DMS 273 (cell line): ENCODE measurements at regions not wholly inside any gene's neighbourhood (a gene's known extent, or its start where the extent isn't known, plus 50 kb on each side); places are given as distances from the start of the nearest gene placed in this dataset.

Source experiments
- DNase-seq: peaks from one replicate; lab custom pipeline; 2025; ENCODE audit not compliant: unreplicated experiment; lab: John Stamatoyannopoulos, UW

DNA sequence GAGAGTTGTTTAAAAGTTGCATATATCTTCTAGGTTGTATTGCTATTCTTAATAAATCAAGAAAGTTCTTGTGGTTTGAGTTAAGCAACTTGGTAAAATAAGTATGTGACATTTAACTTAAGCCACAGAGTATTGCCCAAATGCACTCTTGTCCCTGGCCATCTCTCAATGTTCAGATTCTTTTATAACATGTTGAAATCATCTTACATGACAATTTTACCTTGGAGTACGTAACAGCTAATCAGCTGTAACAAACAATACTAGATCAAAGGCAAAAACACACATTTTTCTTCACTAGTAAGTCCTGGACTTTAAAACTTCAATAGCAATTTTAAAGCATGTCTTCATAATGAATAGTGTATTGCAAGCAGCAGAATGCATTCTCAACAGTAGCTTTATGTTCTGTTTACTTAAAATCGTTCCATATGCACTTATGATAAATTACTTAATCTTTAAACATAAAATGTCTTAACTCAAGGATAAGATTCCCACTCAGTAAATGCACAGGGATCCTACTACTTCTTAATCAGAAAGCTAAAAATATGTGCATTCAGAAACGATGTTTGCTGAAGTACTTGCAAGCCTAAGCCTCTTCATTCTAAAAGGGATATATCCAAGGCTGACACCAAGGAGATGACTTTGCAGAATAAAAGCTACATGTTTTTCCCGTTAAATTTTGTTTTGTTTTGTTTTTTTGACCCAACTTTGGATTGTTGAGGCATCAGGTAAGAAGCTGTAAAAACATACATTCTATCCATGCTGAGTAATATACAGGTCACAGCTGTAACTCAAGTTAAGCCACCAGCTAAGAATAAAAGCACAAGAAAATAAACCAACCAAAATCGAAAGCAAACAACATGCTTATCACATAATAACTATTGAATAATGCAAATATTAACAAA is 86.1 kb upstream of the NFIB start:
- DNase-seq: peak; percentile 28

GRCh38 chr9:14398473-14398872 is 84.5 kb upstream of the NFIB start:
- peak; percentile 67 for DNase-seq

DNA sequence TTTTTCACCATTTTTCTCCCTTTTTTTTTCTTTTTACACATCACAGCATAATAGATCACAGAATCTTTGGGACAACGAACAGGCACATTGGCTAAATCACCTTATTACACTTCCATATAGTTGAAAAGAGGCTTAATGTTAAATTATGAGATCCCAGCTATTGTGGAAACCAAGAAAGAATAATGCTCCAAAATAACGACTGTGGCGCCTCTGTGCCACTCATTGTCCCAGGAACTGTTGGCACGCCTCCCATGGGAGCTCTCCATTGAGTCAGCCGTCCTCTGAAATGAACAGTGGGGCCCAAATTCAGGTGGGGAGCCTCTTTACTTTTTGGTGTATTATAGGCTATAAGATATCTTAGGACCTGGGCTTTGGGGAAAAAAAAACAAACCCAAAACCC is 82.2 kb upstream of the NFIB start:
- DNase-seq: peak; percentile 63

DNA sequence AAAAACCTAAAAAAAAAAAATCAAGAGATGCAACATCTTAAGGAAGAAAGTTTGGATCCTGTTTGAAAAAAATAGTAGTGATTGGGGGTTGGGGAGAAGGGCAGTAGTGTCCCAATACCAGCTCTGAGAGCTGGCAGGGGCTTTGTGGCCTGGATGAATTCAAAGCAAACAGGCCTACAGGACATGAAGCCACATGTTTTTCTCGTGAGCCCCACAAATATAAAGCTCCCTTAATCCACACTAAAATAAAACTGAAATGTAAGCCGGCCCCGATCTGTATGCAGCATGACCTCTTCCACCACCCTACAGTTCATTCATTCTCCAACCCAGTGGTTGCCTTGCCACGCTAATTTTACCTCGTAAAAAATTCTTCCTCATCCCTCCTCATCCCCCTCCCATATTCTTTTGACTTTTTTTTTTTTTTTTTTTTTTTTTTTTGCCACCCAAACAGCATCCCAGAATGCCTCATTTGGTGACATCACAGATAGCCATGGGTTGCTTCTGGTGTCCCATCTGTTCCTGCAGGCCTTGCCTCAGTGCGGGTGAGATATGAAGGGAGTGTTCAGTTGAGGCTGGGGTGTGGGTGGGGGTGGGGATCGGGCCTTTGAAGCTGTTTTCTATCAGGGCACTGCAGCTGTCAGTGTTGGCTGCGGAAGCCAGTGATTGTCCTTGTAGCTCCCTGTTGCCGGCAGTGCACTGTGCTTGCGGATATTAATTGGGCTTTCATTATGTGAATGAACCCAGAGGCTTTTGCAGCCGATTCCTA is 81.6 kb upstream of the NFIB start:
- peak; percentile 96 for DNase-seq

DNA sequence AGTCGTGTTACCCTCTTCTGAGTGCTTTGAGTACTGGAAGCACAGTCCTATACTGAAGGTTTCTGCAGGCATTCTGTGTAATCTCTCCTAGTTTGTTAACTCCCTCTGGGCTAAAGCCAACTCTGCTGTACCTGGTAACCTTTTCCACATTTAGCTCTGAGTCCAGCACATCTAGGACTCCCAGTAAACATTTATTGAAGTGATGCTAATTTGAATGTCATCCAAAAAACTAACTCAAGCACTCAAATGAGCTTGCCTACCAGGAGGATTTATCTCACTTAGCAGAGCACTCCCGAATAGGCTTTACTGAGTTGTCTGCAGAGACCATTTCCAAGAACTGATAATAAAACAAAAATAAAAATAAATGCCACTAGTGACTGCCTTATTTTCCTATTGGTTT is 79.5 kb upstream of the NFIB start:
- DNase-seq: peak; percentile 58

- peak; percentile 37 for DNase-seq
These were observed 77.7 kb upstream of the NFIB start for GRCh38 chr9:14391620-14392019.

- no peak for DNase-seq
These were observed 75.7 kb upstream of the NFIB start for GRCh38 chr9:14389657-14390056.

DNA sequence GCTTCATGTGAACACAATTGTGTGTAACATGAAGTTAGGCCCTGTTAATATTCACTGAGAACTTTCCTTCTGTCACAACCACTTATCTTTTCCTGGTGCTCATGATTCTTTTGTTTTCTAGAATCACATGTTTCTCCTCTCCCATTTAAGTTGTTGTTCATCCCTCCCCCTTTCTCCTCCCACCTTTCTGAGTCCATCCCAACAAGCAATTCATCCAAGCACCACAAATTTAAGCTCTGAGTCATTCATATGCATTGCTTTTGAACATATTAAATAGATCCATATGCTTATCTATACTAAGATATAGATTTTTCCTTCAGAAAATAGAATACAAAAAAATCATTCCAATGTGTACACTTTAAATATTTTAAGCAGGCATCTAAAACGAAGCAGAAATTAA is 75.2 kb upstream of the NFIB start:
- DNase-seq: no peak

GRCh38 chr9:14383773-14384172 is 69.8 kb upstream of the NFIB start:
- no peak for DNase-seq

- DNase-seq: peak; percentile 81
These were observed 69.4 kb upstream of the NFIB start for GRCh38 chr9:14383294-14383693.

GRCh38 chr9:14380061-14380836 is 66.3 kb upstream of the NFIB start:
- peak; percentile 10 for DNase-seq

- DNase-seq: no peak
These were observed 65.3 kb upstream of the NFIB start for GRCh38 chr9:14379280-14379679.

DNA sequence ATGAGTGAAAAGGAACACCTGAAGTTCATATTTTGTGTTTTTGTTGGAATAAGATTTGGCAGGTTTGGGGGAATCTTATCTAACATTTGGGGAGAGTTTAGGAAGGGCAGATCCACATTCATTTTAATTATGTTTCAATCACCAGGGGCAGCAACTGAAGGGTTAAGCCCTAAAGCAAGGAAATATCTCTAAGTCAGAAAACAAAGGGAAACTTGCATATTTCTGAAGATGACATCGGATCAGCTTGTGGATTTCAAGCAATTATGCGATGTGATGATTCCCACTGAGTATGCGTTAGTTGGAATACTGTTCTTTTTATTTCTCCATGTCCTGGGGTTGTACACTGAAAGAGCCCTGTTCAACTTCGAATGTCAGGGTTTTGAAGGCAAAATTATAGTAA is 59.8 kb upstream of the NFIB start:
- no peak for DNase-seq

GRCh38 chr9:14373336-14373666 is 59.4 kb upstream of the NFIB start:
- DNase-seq: no peak

DNA sequence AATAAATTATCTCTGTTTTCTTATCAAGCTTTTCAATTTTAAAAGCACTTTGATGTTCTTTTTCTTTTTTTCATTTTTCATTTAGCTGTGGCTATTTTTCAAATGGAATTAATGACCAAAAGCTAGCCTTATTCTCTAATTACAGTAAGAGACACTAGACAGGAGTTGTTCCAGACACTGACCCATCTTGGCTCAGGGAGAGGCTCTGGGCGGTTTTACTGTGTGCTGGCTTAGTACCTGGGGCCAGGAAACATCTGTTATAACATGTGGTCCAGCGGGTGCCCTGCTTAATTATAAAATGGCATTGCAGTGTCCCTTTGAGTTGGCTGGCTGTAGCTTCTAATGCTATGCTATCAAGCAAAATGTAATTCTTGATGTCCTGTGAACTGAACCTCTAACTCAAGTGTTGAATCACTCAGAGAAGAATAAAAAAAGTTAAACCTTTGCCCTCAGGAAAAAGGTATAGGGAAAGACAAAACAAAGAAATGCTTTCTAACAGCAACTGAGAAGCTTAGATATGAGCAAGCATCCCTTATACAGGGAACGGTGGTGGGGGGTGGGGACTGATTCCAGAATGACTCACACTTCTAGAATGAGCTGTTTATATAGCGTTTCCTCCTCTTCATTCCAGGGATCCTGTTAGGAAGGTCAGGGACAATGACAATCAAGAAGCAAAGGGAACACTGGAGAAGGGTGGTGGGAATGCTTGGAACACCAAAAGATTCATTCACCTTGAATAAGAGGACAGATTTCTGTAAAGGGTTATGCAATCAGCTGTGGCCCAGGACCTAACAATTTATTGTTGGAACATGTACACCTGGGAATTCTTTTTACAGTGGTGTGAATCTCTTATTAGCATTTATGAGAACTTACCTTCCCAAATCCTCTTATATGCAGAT is 58.7 kb upstream of the NFIB start:
- peak; percentile 63 for DNase-seq

GRCh38 chr9:14369011-14369410 is 55.1 kb upstream of the NFIB start:
- no peak for DNase-seq

DNA sequence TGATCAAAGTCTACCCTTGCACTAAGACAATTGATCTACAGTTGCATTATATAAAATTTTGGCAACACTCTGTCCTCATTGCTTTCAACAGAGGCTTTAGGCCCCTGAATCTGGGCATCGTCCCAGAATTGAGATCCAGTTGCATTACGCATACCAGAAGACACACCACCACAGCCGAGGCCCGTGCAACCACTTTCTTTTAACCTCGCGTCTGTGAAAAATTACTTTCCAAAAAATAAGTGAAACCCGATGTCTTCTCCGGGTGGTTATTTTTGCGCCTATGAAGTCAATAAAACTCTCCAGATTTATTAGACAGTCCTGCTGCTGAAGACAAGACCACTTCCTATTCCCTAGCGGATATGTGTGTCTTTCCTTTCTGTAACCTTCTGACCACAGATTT is 52.1 kb upstream of the NFIB start:
- no peak for DNase-seq

- DNase-seq: no peak
These were observed 51.7 kb upstream of the NFIB start for GRCh38 chr9:14365670-14366069.
